HG02759 (cell line): ENCODE measurements at regions not wholly inside any gene's neighbourhood (a gene's known extent, or its start where the extent isn't known, plus 50 kb on each side); places are given as distances from the start of the nearest gene placed in this dataset.

Experiments
- ATAC-seq: cut with Tn5 transposase; IDR thresholded peaks from one replicate; pipeline ENCODE4 v1.9.1; 2021; ENCODE audit warnings: mild to moderate bottlenecking, moderate library complexity; ENCODE audit not compliant: unreplicated experiment

DNA sequence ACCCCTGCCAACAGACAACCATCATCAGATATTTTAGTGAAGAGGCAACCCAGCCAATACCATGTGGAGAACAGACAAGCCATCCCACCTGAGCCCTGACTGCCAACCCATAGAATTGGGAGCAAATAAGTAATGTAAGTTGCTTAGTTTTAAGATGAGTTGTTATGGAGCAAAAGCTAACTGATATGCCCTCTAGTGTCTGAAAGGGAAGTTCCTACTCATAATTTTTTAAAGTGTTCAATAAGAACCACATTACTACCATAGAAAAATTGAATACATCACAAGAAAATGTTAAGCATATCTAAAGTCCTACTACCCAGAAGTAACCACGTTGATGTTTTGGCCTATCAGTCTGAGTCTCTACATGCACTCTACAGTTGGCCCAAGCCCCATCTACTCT, 50.8 kb upstream of the SLC36A4 start:
- ATAC-seq, result no peak

GRCh38 chr11:93249459-93250220, 51.8 kb upstream of the SLC36A4 start:
- no peak for ATAC-seq

- ATAC-seq, result no peak
Observed at GRCh38 chr11:93250326-93250725, 52.5 kb upstream of the SLC36A4 start.

GRCh38 chr11:93251922-93252321, 54.1 kb upstream of the SLC36A4 start:
- no peak for ATAC-seq

GRCh38 chr11:93253111-93253510, 55.3 kb upstream of the SLC36A4 start:
- ATAC-seq, result no peak

DNA sequence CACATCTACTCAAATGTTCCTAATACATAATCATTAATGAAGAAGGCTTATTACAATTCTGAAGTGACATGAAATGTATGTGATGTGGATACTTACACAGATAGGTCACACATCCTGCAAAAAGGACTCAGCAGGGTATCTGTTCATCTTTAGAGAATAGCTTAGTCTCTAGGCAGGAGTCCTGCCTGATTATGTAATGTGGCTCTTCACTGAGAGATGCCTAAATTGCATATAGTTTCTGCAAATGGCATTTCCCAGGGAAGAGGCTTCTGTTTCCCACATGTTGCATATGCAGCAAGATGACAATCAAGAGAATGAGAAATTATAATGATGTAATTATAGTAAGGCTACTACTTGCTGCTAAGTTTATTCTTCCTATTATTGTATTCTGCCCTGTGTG, 58.8 kb upstream of the SLC36A4 start:
- no peak for ATAC-seq

DNA sequence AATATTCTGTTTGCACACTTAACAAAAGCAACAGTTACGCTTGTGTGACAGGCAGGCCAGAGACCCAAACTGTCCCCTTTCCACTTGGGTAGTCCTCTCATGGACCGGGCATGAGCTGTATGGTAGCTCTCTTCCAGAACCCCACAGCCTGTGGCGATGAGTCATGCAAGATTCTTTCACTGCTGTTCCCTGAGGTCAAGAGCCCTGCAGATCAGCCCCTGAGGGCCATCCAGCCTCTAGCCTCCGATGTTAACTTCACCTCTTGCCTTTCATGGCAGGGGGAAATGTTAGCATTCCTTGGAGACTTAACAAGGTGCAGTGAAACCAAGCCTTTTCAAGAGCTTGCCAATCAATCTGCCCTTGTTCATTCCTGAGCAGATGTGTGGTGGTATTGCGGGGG, 63.2 kb upstream of the DEUP1 start:
- ATAC-seq, result no peak

GRCh38 chr11:93268287-93269040, 62.1 kb upstream of the DEUP1 start:
- ATAC-seq, result no peak

- no peak for ATAC-seq
Observed at GRCh38 chr11:93271596-93271995, 58.9 kb upstream of the DEUP1 start.

- no peak for ATAC-seq
Observed at GRCh38 chr11:93274851-93275250, 55.7 kb upstream of the DEUP1 start.

DNA sequence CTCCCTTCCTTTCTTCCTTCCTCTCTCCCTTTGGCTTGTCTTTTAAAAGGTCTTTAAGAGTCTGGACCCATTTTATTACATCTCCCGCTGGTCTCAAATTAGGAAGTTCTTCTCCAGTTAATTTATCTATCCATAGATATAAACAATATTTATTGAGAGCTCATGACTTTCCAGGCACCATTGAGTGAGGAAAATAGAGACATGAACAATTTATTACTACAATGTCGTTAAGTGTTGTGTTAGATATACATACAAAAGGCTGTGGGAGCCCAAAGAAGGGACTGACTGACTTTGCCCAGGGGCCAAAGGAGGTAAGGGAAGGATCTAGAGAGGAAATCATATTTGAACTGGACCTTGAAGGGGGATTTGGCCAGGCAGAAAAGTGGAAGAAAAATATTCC, 51.6 kb upstream of the DEUP1 start:
- no peak for ATAC-seq

- ATAC-seq, result peak; percentile 87
Observed at GRCh38 chr11:93279851-93280347, 50.6 kb upstream of the DEUP1 start.
